ENCODE measurements at regions not wholly inside any gene's neighbourhood (a gene's known extent, or its start where the extent isn't known, plus 50 kb on each side); places are given as distances from the start of the nearest gene placed in this dataset.

DNA sequence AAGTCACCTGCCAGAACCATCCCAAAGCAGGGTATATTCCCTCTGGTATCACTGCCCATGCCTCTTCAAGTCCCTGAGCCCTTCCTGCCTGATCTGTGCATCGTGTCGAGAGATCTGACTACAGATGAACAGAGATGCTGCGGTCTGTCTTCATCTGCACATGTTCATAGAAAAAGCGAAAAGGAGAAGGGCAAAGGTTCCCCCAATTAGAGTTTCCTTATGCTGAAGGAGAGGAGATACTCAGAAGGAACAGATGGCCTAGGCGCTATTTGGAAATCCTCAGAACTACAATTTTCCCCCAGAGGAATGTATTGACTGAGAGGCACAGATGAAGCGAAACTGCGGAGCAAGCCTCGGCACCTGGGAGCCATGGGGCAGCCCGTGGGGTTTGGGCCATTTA is 170.9 kb downstream of the SEC61B start:
- Histone ChIP-seq H3K27me3 (no peaks in the 10 kb centered on the region), H3K27ac (no peak overlapping the region), H3K4me3 (no peak overlapping the region), H3K36me3 (no peaks in the 10 kb centered on the region), H3K9me3 (no peaks in the 10 kb centered on the region), H3K4me1 (no peaks in the 10 kb centered on the region)
- peak in 1 of 2 donors; percentile 20 for DNase-seq
- ATAC-seq (ENCODE audit: low FRiP score in 2 of 2): no peak
- WGBS, 2 donors: 86 to 92% methylated on average over 9 of the region's 9 CpGs
- TF ChIP-seq, protein P1, sequence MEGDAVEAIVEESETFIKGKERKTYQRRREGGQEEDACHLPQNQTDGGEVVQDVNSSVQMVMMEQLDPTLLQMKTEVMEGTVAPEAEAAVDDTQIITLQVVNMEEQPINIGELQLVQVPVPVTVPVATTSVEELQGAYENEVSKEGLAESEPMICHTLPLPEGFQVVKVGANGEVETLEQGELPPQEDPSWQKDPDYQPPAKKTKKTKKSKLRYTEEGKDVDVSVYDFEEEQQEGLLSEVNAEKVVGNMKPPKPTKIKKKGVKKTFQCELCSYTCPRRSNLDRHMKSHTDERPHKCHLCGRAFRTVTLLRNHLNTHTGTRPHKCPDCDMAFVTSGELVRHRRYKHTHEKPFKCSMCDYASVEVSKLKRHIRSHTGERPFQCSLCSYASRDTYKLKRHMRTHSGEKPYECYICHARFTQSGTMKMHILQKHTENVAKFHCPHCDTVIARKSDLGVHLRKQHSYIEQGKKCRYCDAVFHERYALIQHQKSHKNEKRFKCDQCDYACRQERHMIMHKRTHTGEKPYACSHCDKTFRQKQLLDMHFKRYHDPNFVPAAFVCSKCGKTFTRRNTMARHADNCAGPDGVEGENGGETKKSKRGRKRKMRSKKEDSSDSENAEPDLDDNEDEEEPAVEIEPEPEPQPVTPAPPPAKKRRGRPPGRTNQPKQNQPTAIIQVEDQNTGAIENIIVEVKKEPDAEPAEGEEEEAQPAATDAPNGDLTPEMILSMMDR (IDR thresholded peaks at IDR 0.05): no peak
- TF ChIP-seq POLR2A (IDR thresholded peaks at IDR 0.05): no peak
- TF ChIP-seq EP300 (IDR thresholded peaks at IDR 0.05): no peak
- TF ChIP-seq POLR2AphosphoS5 (IDR thresholded peaks at IDR 0.05): no peak

- DNase-seq (no peak), ATAC-seq (ENCODE audit: low FRiP score in 2 of 2) (no peak)
- WGBS, 2 donors: 52 to 57% methylated on average over 3 of the region's 3 CpGs
- no peaks in the 10 kb centered on the region for H3K36me3 ChIP-seq
- no peaks in the 10 kb centered on the region for H3K4me1 ChIP-seq
- H3K9me3 ChIP-seq: no peaks in the 10 kb centered on the region
- H3K27ac ChIP-seq: no peak overlapping the region
- H3K27me3 ChIP-seq: no peaks in the 10 kb centered on the region
- no peak for TF ChIP-seq POLR2AphosphoS5 (IDR thresholded peaks at IDR 0.05)
- no peak for TF ChIP-seq EP300 (IDR thresholded peaks at IDR 0.05)
- TF ChIP-seq, protein P1 (IDR thresholded peaks at IDR 0.05): no peak
- TF ChIP-seq POLR2A (IDR thresholded peaks at IDR 0.05): no peak
- H3K4me3 ChIP-seq: no peak overlapping the region
Measured at GRCh38 chr9:99393993-99394392, 171.9 kb downstream of the SEC61B start.

GRCh38 chr9:99398241-99398640 is 176.2 kb downstream of the SEC61B start:
- DNase-seq: no peak
- ATAC-seq (ENCODE audit: low FRiP score in 2 of 2): no peak
- WGBS, 2 donors: 66 to 73% methylated on average over 2 of the region's 2 CpGs
- H3K27me3 ChIP-seq: no peaks in the 10 kb centered on the region
- H3K36me3 ChIP-seq: no peaks in the 10 kb centered on the region
- TF ChIP-seq, protein P1 (IDR thresholded peaks at IDR 0.05): no peak
- TF ChIP-seq POLR2AphosphoS5 (IDR thresholded peaks at IDR 0.05) (no peak), POLR2A (IDR thresholded peaks at IDR 0.05) (no peak), EP300 (IDR thresholded peaks at IDR 0.05) (no peak)
- no peak overlapping the region for H3K27ac ChIP-seq
- no peaks in the 10 kb centered on the region for H3K4me1 ChIP-seq
- no peaks in the 10 kb centered on the region for H3K9me3 ChIP-seq
- no peak overlapping the region for H3K4me3 ChIP-seq

DNA sequence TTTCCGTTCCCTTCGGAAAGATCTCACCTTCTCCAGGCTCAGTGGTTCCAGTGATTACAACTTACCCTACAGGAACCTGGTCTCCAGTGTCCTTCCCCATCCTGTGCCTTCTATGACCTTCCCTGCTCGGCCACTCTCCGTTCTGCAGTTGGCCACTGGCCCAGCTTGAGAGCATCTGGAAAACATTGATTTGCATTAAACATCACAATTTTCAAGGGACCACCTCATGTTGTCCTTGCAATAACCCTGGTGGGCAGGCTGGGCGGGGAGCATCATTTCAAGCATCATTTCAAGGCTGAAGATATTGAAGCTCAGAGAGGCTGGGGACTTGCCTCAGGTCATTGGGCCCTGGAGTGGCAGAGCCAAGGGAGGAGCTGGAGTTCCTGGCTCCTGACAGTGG is 177.4 kb downstream of the SEC61B start:
- Histone ChIP-seq H3K27me3 (no peaks in the 10 kb centered on the region), H3K27ac (no peak overlapping the region), H3K9me3 (no peaks in the 10 kb centered on the region), H3K36me3 (no peaks in the 10 kb centered on the region), H3K4me1 (no peaks in the 10 kb centered on the region), H3K4me3 (no peak overlapping the region)
- no peak for TF ChIP-seq POLR2AphosphoS5 (IDR thresholded peaks at IDR 0.05)
- TF ChIP-seq POLR2A (IDR thresholded peaks at IDR 0.05): no peak
- 86 to 96% methylated on average over 5 of the region's 5 CpGs for WGBS, 2 donors
- no peak for ATAC-seq (ENCODE audit: low FRiP score in 2 of 2)
- DNase-seq: no peak

DNA sequence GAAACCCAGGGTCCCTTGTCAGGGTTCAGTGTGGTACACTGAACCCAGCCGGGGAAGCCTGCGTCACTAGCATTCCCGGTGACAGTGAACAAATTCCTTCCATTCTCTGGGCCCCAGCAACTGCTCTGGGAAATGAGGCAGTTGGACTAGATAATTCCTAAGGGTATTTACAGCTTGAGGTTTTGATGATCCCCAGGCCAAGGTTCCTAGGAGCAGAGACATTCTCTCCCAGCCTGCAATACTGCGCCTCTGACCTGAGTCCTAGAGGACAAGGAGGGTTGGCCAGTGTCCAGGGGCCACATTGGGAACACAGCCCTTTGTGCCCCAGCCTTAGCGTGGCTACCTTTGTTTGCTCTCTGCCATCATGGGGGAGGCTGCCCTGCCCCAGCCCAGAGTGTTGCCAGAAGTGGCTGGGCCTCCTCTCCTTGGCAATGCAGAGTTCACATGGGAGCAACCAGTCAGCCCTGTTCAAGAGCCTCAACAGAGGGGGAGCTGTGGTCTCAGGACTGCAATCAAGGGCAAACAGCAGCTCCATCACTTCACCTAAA is 178.2 kb downstream of the SEC61B start:
- TF ChIP-seq POLR2AphosphoS5 (IDR thresholded peaks at IDR 0.05) (no peak), EP300 (IDR thresholded peaks at IDR 0.05) (no peak), POLR2A (IDR thresholded peaks at IDR 0.05) (no peak)
- TF ChIP-seq, protein P1 (IDR thresholded peaks at IDR 0.05): no peak
- Histone ChIP-seq H3K9me3 (no peaks in the 10 kb centered on the region), H3K36me3 (no peaks in the 10 kb centered on the region), H3K4me1 (no peaks in the 10 kb centered on the region), H3K27ac (no peak overlapping the region), H3K27me3 (no peaks in the 10 kb centered on the region), H3K4me3 (no peak overlapping the region)
- no peak for ATAC-seq (ENCODE audit: low FRiP score in 2 of 2)
- no peak for DNase-seq
- WGBS, 2 donors: 85 to 98% methylated on average over 3 to 5 of the region's 5 CpGs

Measured in upper lobe of left lung (tissue), 6 donors.